Activated CD8-positive, alpha-beta T cell treated with anti-CD3 and anti-CD28 coated beads for 36 hours (primary cell): ENCODE measurements at regions not wholly inside any gene's neighbourhood (a gene's known extent, or its start where the extent isn't known, plus 50 kb on each side); places are given as distances from the start of the nearest gene placed in this dataset.

Experiments
- ATAC-seq: fragments of 200-7000 bp; cut with Tn5 transposase; one replicate; pipeline ENCODE4 v1.10.0; 2021; ENCODE audit warnings: mild to moderate bottlenecking, moderate library complexity
- CTCF ChIA-PET: fragments of 350-600 bp; sonication (Branson Sonifier 250); formaldehyde crosslinking; loops from one replicate; lab custom pipeline; 2021; ENCODE audit warnings: antibody characterized with exemption; lab: Charles Lee
- POLR2A ChIA-PET: fragments of 350-600 bp; sonication (Branson Sonifier 250); formaldehyde crosslinking; loops from one replicate; lab custom pipeline; 2021; ENCODE audit warnings: antibody characterized with exemption; lab: Charles Lee
- DNase-seq: peaks from one replicate; pipeline ENCODE4 v3.0.0-alpha.2; 2020
- H3K27ac Mint-ChIP-seq: one replicate; pipeline ENCODE4 v1.8.0; 2021; ENCODE audit warnings: mild to moderate bottlenecking, mixed read lengths
- H3K27me3 Mint-ChIP-seq: one replicate; pipeline ENCODE4 v1.8.0; 2021; ENCODE audit warnings: mixed read lengths
- H3K36me3 Mint-ChIP-seq: one replicate; pipeline ENCODE4 v1.8.0; 2021; ENCODE audit warnings: low read depth, mixed read lengths
- H3K4me1 Mint-ChIP-seq: one replicate; pipeline ENCODE4 v1.8.0; 2021; ENCODE audit warnings: low read depth, mixed read lengths
- H3K4me3 Mint-ChIP-seq: one replicate; pipeline ENCODE4 v1.8.0; 2021; ENCODE audit warnings: mild to moderate bottlenecking, moderate library complexity, mixed read lengths
- H3K9me3 Mint-ChIP-seq: one replicate; pipeline ENCODE4 v1.8.0; 2021; ENCODE audit warnings: mixed read lengths
- intact Hi-C: fragments of 100-400 bp; cut with micrococcal nuclease; formaldehyde crosslinking; loops from one replicate; pipeline ENCODE4 v1.10.0; 2022
- TF ChIP-seq, protein P1 (sequence below): fragments of 200-600 bp; IDR thresholded peaks from one replicate; pipeline ENCODE4 v1.8.0; 2022; ENCODE audit warnings: antibody characterized with exemption, mild to moderate bottlenecking

DNA sequence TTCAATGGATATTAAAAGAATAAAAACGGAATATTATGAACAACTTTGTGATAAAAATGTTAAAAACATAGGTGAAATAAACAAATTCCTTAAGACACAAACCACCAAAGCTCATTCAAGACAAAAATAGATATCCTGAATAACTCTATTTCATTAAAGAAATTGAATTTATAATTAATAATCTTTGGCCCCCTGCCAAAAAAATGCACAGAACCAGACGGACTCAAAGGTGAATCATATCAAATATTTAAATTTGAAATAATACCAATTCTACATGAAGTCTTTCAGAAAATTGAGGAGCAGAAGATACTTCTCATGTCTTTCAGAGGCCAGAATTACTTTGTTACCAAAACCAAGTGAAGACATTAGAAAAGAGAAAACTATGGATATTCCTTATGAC, 128.3 kb upstream of the KLHL29 start:
- no peak overlapping the region for H3K27ac Mint-ChIP-seq
- CTCF ChIA-PET: no interaction called here

DNA sequence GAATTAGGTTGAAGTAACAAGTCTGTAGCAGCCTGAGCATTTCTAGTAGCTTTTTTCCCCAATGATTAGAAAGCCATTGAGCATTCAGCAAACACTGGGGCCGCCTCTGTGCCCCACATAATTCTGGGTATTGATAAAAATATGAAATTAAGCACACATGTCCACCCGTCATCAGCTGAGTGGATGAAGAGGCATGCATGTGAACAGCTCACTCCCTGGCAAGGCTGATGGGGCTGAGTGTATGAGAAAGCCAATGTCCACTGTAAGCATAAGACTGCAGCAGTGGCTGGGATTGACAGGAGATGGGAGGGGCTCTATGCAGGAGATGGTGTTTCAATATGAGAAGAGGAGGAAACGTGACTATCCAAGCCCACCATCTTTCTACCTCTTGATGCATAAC, 124.4 kb upstream of the KLHL29 start:
- DNase-seq (no peak), ATAC-seq (no peak)
- CTCF ChIA-PET: no interaction called here
- no peaks in the 10 kb centered on the region for H3K4me1 Mint-ChIP-seq
- no peaks in the 10 kb centered on the region for H3K36me3 Mint-ChIP-seq
- POLR2A ChIA-PET: no interaction called here
- no peaks in the 10 kb centered on the region for H3K9me3 Mint-ChIP-seq
- peaks cover 4% of the 10 kb centered on the region for H3K27me3 Mint-ChIP-seq
- no peak overlapping the region for H3K4me3 Mint-ChIP-seq
- intact Hi-C loops: no loop called here
- H3K27ac Mint-ChIP-seq: no peak overlapping the region
- TF ChIP-seq, protein P1, sequence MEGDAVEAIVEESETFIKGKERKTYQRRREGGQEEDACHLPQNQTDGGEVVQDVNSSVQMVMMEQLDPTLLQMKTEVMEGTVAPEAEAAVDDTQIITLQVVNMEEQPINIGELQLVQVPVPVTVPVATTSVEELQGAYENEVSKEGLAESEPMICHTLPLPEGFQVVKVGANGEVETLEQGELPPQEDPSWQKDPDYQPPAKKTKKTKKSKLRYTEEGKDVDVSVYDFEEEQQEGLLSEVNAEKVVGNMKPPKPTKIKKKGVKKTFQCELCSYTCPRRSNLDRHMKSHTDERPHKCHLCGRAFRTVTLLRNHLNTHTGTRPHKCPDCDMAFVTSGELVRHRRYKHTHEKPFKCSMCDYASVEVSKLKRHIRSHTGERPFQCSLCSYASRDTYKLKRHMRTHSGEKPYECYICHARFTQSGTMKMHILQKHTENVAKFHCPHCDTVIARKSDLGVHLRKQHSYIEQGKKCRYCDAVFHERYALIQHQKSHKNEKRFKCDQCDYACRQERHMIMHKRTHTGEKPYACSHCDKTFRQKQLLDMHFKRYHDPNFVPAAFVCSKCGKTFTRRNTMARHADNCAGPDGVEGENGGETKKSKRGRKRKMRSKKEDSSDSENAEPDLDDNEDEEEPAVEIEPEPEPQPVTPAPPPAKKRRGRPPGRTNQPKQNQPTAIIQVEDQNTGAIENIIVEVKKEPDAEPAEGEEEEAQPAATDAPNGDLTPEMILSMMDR: no peak

More for the DNA sequence above, 128.3 kb upstream of the KLHL29 start:
- TF ChIP-seq, protein P1: no peak
- POLR2A ChIA-PET: interaction anchor here (0.6 kb wide), 1 partner anchor 26 kb away, joined by 3 read pairs; no protein-coding TSS in a partner anchor
- ATAC-seq: no peak
- Mint-ChIP-seq H3K36me3 (no peaks in the 10 kb centered on the region), H3K4me3 (no peak overlapping the region), H3K27me3 (peaks cover 4% of the 10 kb centered on the region), H3K4me1 (no peaks in the 10 kb centered on the region), H3K9me3 (no peaks in the 10 kb centered on the region)
- DNase-seq: no peak
- intact Hi-C loops: no loop called here

DNA sequence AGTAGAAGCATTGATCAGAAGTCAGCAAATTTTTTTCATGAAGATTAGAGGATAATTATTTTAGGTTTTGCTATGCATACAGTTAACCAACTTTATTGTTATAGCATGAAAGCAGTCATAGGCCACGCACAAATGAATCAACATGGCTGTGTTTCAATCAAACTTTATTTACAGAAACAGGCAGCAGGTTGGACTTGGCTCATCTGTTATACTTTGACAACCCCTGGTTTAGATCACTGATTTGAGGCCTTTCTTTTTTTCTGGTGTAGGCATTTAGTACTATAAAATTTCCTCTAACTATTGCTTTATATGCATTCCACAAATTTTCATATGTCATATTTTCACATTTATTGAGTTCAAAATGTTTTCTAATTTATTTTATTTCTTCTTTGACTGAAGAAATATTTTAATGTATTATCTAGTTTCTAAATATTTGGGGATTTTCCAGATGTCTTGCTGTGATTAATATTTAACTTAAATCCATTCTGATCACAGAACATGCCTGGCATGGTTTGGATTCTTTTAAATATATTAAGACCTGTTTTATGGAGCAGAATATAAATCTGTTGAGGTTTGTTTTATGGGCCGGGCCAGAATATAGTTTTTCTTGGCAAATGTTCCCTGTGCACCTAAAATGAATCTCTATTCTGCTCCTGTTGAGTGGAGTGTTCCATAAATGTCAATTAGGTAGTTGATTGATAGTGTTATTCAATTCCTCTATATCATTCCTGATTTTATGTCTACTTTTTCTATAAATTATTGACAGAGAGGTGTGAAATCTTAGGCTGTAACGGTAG, 116.3 kb upstream of the KLHL29 start:
- Mint-ChIP-seq H3K4me1 (no peaks in the 10 kb centered on the region), H3K4me3 (no peak overlapping the region), H3K27me3 (peaks cover 9% of the 10 kb centered on the region), H3K36me3 (no peaks in the 10 kb centered on the region), H3K27ac (no peak overlapping the region), H3K9me3 (no peaks in the 10 kb centered on the region)
- TF ChIP-seq, protein P1: no peak
- no peak for DNase-seq
- ChIA-PET POLR2A (no interaction called here), CTCF (no interaction called here)
- no peak for ATAC-seq
- intact Hi-C loops: no loop called here

DNA sequence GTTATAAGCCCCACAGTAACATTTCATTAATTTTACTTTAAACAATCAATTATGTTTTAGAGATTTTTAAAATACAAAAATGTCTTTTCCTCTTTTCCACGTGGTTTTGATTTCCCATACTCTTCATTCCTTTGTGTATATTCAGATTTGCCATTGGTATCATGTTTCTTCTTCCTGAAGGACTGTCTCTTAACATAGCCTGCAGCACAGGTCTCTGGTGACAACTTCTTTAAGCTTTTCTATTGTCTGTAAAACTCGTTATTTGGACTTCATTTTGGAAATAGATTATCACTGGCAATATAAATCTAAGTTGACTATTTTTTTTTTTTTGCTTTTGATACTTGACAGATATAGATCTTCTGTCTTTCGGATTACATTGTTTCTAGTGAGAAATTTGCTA, 115.2 kb upstream of the KLHL29 start:
- DNase-seq (no peak), ATAC-seq (no peak)
- TF ChIP-seq, protein P1: no peak
- Mint-ChIP-seq H3K27ac (no peak overlapping the region), H3K36me3 (no peaks in the 10 kb centered on the region), H3K9me3 (no peaks in the 10 kb centered on the region), H3K4me3 (no peak overlapping the region), H3K27me3 (peaks cover 14% of the 10 kb centered on the region), H3K4me1 (no peaks in the 10 kb centered on the region)
- intact Hi-C loops: no loop called here
- CTCF ChIA-PET: no interaction called here
- POLR2A ChIA-PET: no interaction called here

DNA sequence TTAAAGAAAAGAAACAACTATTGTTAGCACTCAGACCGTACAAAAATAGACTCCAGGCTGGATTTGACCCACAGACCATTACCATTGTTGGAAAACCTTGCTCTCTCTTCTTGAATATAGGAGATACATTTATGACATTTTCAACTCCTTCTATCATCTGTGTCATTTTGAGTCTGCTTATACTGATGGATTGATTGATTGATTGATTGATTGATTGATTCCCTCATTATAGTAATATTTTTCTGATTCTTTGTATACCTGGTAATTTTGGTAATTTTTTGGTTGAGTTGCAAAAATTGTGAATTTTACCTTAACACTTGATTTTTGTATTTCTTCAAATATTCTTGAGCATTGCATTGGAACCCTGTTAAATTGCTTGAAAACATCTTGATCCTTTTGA, 114.2 kb upstream of the KLHL29 start:
- H3K4me1 Mint-ChIP-seq: no peaks in the 10 kb centered on the region
- intact Hi-C loops: no loop called here
- no peaks in the 10 kb centered on the region for H3K9me3 Mint-ChIP-seq
- TF ChIP-seq, protein P1: no peak
- H3K36me3 Mint-ChIP-seq: no peaks in the 10 kb centered on the region
- peaks cover 10% of the 10 kb centered on the region for H3K27me3 Mint-ChIP-seq
- no peak overlapping the region for H3K27ac Mint-ChIP-seq
- CTCF ChIA-PET: no interaction called here
- POLR2A ChIA-PET: no interaction called here
- H3K4me3 Mint-ChIP-seq: no peak overlapping the region
- no peak for DNase-seq
- no peak for ATAC-seq
